PC-3 (cell line): ENCODE measurements at regions not wholly inside any gene's neighbourhood (a gene's known extent, or its start where the extent isn't known, plus 50 kb on each side); places are given as distances from the start of the nearest gene placed in this dataset.

ENCODE experiments used
- EZH2phosphoT487 ChIP-seq: fragments of 300-600 bp; sonication (generic); IDR thresholded peaks from 2 replicates; pipeline ENCODE4 v1.6.1; 2018; ENCODE audit warnings: mild to moderate bottlenecking, antibody characterized with exemption, low read length, borderline replicate concordance
- TF ChIP-seq, protein P1 (sequence below): fragments of 300-600 bp; sonication (generic); conservative IDR thresholded peaks from 2 replicates; pipeline ENCODE4 v1.5.1; 2017; ENCODE audit warnings: antibody characterized with exemption, low read depth, mild to moderate bottlenecking, low read length

DNA sequence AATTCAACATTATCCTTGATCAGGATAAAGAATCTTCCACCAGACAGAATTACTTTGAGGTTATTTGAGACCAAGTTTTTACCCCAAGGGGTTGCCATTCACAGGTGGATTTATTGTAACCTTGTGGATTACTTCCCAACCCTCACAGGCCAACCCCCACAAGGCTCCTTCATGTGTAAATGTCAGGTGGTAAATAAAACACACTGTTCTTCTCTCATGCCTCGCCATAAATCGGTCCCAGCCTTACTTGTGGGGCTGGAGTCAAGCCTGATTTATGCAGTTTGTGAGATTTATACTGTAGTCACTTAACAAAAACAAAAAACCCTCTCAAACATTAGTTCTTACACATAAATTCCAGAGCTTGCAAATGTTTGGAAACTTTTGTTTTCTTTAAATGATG lies 98.6 kb upstream of the IRX3 start:
- TF ChIP-seq, protein P1, sequence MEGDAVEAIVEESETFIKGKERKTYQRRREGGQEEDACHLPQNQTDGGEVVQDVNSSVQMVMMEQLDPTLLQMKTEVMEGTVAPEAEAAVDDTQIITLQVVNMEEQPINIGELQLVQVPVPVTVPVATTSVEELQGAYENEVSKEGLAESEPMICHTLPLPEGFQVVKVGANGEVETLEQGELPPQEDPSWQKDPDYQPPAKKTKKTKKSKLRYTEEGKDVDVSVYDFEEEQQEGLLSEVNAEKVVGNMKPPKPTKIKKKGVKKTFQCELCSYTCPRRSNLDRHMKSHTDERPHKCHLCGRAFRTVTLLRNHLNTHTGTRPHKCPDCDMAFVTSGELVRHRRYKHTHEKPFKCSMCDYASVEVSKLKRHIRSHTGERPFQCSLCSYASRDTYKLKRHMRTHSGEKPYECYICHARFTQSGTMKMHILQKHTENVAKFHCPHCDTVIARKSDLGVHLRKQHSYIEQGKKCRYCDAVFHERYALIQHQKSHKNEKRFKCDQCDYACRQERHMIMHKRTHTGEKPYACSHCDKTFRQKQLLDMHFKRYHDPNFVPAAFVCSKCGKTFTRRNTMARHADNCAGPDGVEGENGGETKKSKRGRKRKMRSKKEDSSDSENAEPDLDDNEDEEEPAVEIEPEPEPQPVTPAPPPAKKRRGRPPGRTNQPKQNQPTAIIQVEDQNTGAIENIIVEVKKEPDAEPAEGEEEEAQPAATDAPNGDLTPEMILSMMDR: no peak
- no peak for TF ChIP-seq EZH2phosphoT487
